DOHH2 (cell line): ENCODE measurements at regions not wholly inside any gene's neighbourhood (a gene's known extent, or its start where the extent isn't known, plus 50 kb on each side); places are given as distances from the start of the nearest gene placed in this dataset.

Experiments used
- CTCF ChIP-seq: fragments of 200-600 bp; sonication (generic); IDR thresholded peaks from one replicate; pipeline ENCODE4 v1.5.1; 2014; ENCODE audit warnings: antibody characterized with exemption, mild to moderate bottlenecking, low read depth, low read length; ENCODE audit not compliant: poor library complexity, severe bottlenecking
- EZH2phosphoT487 ChIP-seq: fragments of 200-600 bp; sonication (generic); IDR thresholded peaks from 2 replicates; pipeline ENCODE4 v1.6.1; 2017; ENCODE audit warnings: borderline replicate concordance, mild to moderate bottlenecking, antibody characterized with exemption, low read length, moderate library complexity, mixed read lengths

- TF ChIP-seq EZH2phosphoT487: no peak
- TF ChIP-seq CTCF: no peak
These were observed 50.7 kb upstream of the CABCOCO1 start for GRCh38 chr10:61612009-61612408.
